OCI-LY3 (cell line): ENCODE measurements at regions not wholly inside any gene's neighbourhood (a gene's known extent, or its start where the extent isn't known, plus 50 kb on each side); places are given as distances from the start of the nearest gene placed in this dataset.
"Not testable (repeated sequence)": the region's sequence is repeated elsewhere in the genome, so short reads cannot be mapped to it uniquely, and the experiment has no call there.

ENCODE experiments used
- H2AFZ ChIP-seq: fragments of 200-600, 300-600 bp; shearing (Covaris generic); 2 replicates; pipeline ENCODE4 v1.6.0; 2014; ENCODE audit warnings: antibody characterized with exemption, low read depth, low read length
- H3K27ac ChIP-seq: fragments of 200-600, 300-600 bp; sonication (generic); 2 replicates; pipeline ENCODE4 v1.5.1; 2014; ENCODE audit warnings: mild to moderate bottlenecking, low read length, moderate library complexity, mixed read lengths
- H3K27me3 ChIP-seq: fragments of 200-600, 300-600 bp; sonication (generic); 2 replicates; pipeline ENCODE4 v1.6.1; 2014; ENCODE audit warnings: low read depth, low read length, mixed read lengths
- H3K36me3 ChIP-seq: fragments of 200-600, 300-600 bp; sonication (generic); replicated peaks from 2 replicates; pipeline ENCODE3; 2014; ENCODE audit warnings: low read depth, low read length, mixed read lengths
- H3K4me1 ChIP-seq: fragments of 300-600, 200-600 bp; sonication (generic); 2 replicates; pipeline ENCODE4 v1.6.1; 2014; ENCODE audit warnings: low read length, mixed read lengths
- H3K4me2 ChIP-seq: fragments of 200-600, 300-600 bp; sonication (generic); 2 replicates; pipeline ENCODE4 v1.6.1; 2014; ENCODE audit warnings: low read length, mixed read lengths
- H3K4me3 ChIP-seq: fragments of 300-600, 200-600 bp; sonication (generic); 2 replicates; pipeline ENCODE4 v1.5.1; 2014; ENCODE audit warnings: antibody characterized with exemption, mild to moderate bottlenecking, low read length, moderate library complexity
- H3K79me2 ChIP-seq: fragments of 300-600, 200-600 bp; shearing (Covaris generic); 2 replicates; pipeline ENCODE4 v1.6.1; 2014; ENCODE audit warnings: mild to moderate bottlenecking, low read length, mixed read lengths
- H3K9ac ChIP-seq: fragments of 300-600, 200-600 bp; shearing (Covaris generic); 2 replicates; pipeline ENCODE4 v1.6.0; 2014; ENCODE audit warnings: mild to moderate bottlenecking, low read length, moderate library complexity
- H3K9me3 ChIP-seq: fragments of 200-600, 300-600 bp; shearing (Covaris generic); 2 replicates; pipeline ENCODE4 v1.6.1; 2014; ENCODE audit warnings: low read length, mixed read lengths; ENCODE audit not compliant: insufficient read depth
- H4K20me1 ChIP-seq: fragments of 200-600, 300-600 bp; sonication (generic); 2 replicates; pipeline ENCODE4 v1.6.1; 2016; ENCODE audit warnings: low read length, mixed read lengths; ENCODE audit not compliant: insufficient read depth
- EZH2phosphoT487 ChIP-seq: fragments of 200-600 bp; shearing (Covaris generic); IDR thresholded peaks from 2 replicates; pipeline ENCODE4 v1.6.1; 2018; ENCODE audit warnings: antibody characterized with exemption, mixed run types, low read depth
- TF ChIP-seq, protein P1 (sequence below): fragments of 200-600, 300-600 bp; sonication (generic); IDR thresholded peaks from 2 replicates; pipeline ENCODE4 v1.5.1; 2014; ENCODE audit warnings: antibody characterized with exemption, low read length, low read depth

GRCh38 chrX:1813809-1814208 is 198.9 kb downstream of the ASMT start:
- Histone ChIP-seq H3K4me2 (no peak overlapping the region), H3K4me3 (no peak overlapping the region), H3K9me3 (no peaks in the 10 kb centered on the region), H4K20me1 (no peaks in the 10 kb centered on the region), H3K79me2 (no peaks in the 10 kb centered on the region), H3K9ac (no peak overlapping the region), H3K36me3 (no peaks in the 10 kb centered on the region), H3K27ac (no peak overlapping the region), H3K4me1 (no peaks in the 10 kb centered on the region), H3K27me3 (no peaks in the 10 kb centered on the region), H2AFZ (no peak overlapping the region)
- TF ChIP-seq, protein P1, sequence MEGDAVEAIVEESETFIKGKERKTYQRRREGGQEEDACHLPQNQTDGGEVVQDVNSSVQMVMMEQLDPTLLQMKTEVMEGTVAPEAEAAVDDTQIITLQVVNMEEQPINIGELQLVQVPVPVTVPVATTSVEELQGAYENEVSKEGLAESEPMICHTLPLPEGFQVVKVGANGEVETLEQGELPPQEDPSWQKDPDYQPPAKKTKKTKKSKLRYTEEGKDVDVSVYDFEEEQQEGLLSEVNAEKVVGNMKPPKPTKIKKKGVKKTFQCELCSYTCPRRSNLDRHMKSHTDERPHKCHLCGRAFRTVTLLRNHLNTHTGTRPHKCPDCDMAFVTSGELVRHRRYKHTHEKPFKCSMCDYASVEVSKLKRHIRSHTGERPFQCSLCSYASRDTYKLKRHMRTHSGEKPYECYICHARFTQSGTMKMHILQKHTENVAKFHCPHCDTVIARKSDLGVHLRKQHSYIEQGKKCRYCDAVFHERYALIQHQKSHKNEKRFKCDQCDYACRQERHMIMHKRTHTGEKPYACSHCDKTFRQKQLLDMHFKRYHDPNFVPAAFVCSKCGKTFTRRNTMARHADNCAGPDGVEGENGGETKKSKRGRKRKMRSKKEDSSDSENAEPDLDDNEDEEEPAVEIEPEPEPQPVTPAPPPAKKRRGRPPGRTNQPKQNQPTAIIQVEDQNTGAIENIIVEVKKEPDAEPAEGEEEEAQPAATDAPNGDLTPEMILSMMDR: no peak
- no peak for TF ChIP-seq EZH2phosphoT487

- Histone ChIP-seq H3K9ac (no peak overlapping the region), H3K4me2 (no peak overlapping the region), H3K27me3 (no peaks in the 10 kb centered on the region), H4K20me1 (no peaks in the 10 kb centered on the region), H3K4me1 (no peaks in the 10 kb centered on the region), H3K9me3 (no peaks in the 10 kb centered on the region), H3K4me3 (no peak overlapping the region), H3K36me3 (no peaks in the 10 kb centered on the region), H3K27ac (no peak overlapping the region), H2AFZ (no peak overlapping the region), H3K79me2 (no peaks in the 10 kb centered on the region)
- TF ChIP-seq, protein P1: no peak
- no peak for TF ChIP-seq EZH2phosphoT487
Measured at GRCh38 chrX:1815456-1816175, 200.8 kb downstream of the ASMT start.

DNA sequence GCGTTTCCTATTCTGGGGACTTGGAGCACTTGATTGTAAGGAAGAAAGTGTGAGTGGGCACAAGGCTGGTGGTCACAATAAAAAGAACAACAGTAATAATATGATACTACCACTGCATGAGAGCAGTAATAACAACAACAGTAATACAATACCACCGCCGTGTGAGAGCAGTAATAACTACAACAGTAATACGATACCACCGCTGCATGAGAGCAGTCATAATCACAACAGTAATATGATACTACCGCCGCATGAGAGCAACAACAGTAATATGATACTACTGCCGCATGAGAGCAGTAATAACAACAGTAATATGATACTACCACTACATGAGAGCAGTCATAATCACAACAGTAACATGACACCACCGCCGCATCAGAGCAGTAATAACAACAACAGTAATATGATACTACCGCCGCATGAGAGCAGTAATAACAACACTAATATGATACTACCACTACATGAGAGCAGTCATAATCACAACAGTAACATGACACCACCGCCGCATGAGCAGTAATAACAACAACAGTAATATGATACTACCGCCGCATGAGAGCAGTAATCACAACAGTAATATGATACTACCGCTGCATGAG is 201.6 kb downstream of the ASMT start:
- not testable (repeated sequence) for H3K79me2 ChIP-seq, H4K20me1 ChIP-seq, H3K4me2 ChIP-seq, H3K9me3 ChIP-seq, H3K9ac ChIP-seq, H3K4me1 ChIP-seq, H3K27ac ChIP-seq, H3K36me3 ChIP-seq, H2AFZ ChIP-seq, H3K4me3 ChIP-seq, H3K27me3 ChIP-seq

- Histone ChIP-seq H3K79me2 (no peaks in the 10 kb centered on the region), H3K4me2 (no peak overlapping the region), H3K36me3 (no peaks in the 10 kb centered on the region), H3K27ac (no peak overlapping the region), H3K4me1 (no peaks in the 10 kb centered on the region), H2AFZ (no peak overlapping the region), H3K9me3 (peaks cover 3% of the 10 kb centered on the region; the same call in 1 of the 2 replicates), H3K27me3 (peaks cover 7% of the 10 kb centered on the region; the same call in 1 of the 2 replicates), H4K20me1 (no peaks in the 10 kb centered on the region), H3K9ac (no peak overlapping the region), H3K4me3 (no peak overlapping the region)
- TF ChIP-seq, protein P1: no peak
- TF ChIP-seq EZH2phosphoT487: no peak
Measured at GRCh38 chrX:1821846-1822245, 207.0 kb downstream of the ASMT start.
